ENCODE measurements at regions not wholly inside any gene's neighbourhood (a gene's known extent, or its start where the extent isn't known, plus 50 kb on each side); places are given as distances from the start of the nearest gene placed in this dataset.

- TF ChIP-seq, protein P1, sequence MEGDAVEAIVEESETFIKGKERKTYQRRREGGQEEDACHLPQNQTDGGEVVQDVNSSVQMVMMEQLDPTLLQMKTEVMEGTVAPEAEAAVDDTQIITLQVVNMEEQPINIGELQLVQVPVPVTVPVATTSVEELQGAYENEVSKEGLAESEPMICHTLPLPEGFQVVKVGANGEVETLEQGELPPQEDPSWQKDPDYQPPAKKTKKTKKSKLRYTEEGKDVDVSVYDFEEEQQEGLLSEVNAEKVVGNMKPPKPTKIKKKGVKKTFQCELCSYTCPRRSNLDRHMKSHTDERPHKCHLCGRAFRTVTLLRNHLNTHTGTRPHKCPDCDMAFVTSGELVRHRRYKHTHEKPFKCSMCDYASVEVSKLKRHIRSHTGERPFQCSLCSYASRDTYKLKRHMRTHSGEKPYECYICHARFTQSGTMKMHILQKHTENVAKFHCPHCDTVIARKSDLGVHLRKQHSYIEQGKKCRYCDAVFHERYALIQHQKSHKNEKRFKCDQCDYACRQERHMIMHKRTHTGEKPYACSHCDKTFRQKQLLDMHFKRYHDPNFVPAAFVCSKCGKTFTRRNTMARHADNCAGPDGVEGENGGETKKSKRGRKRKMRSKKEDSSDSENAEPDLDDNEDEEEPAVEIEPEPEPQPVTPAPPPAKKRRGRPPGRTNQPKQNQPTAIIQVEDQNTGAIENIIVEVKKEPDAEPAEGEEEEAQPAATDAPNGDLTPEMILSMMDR (IDR thresholded peaks at IDR 0.05; ENCODE audit: unreplicated experiment), result no peak
- DNase-seq, result peak; percentile 7
- no TSS peak for BruUV-seq (replicated peaks)
- Mint-ChIP-seq H3K9me3 (ENCODE audit: low read depth, unreplicated experiment) (no peaks in the 10 kb centered on the region), H3K36me3 (ENCODE audit: insufficient read depth, unreplicated experiment) (no peaks in the 10 kb centered on the region), H3K4me3 (ENCODE audit: low read depth, unreplicated experiment) (no peak overlapping the region), H3K4me1 (ENCODE audit: low read depth, unreplicated experiment) (peaks cover 9% of the 10 kb centered on the region), H3K27ac (ENCODE audit: unreplicated experiment) (peak overlapping the region; percentile 36), H3K27me3 (ENCODE audit: unreplicated experiment) (no peaks in the 10 kb centered on the region)
- CTCF ChIA-PET, result no interaction called here
- intact Hi-C loops (cut with micrococcal nuclease; ENCODE audit: unreplicated experiment), result no loop called here
Observed at GRCh38 chr18:73752546-73752945, 395.1 kb downstream of the FBXO15 start.

DNA sequence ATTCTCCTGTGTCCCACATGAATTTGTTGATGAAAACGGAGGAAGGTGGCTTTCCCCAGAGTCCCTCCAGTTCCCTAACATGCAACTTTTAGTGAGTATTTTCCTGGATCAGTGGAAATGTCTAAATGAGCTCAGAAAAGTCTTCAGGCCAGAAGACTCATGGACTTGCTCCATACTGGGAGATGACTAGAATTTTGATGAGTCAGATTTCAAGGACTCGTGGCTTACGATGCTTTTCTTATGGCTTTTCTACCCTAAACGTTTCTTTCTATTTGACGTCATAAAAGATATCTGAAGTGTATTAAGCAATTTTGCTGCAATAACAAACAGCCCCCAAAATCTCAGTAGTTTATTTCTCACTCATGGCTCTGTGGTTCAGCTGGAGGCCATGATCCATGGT lies 397.6 kb downstream of the FBXO15 start:
- TF ChIP-seq, protein P1 (IDR thresholded peaks at IDR 0.05; ENCODE audit: unreplicated experiment), result no peak
- intact Hi-C loops (cut with micrococcal nuclease; ENCODE audit: unreplicated experiment), result no loop called here
- no peak for DNase-seq
- Mint-ChIP-seq H3K27ac (ENCODE audit: unreplicated experiment) (no peak overlapping the region), H3K4me3 (ENCODE audit: low read depth, unreplicated experiment) (no peak overlapping the region), H3K36me3 (ENCODE audit: insufficient read depth, unreplicated experiment) (no peaks in the 10 kb centered on the region), H3K27me3 (ENCODE audit: unreplicated experiment) (no peaks in the 10 kb centered on the region), H3K9me3 (ENCODE audit: low read depth, unreplicated experiment) (no peaks in the 10 kb centered on the region), H3K4me1 (ENCODE audit: low read depth, unreplicated experiment) (peaks cover 9% of the 10 kb centered on the region)
- CTCF ChIA-PET, result no interaction called here
- no TSS peak for BruUV-seq (replicated peaks)

DNA sequence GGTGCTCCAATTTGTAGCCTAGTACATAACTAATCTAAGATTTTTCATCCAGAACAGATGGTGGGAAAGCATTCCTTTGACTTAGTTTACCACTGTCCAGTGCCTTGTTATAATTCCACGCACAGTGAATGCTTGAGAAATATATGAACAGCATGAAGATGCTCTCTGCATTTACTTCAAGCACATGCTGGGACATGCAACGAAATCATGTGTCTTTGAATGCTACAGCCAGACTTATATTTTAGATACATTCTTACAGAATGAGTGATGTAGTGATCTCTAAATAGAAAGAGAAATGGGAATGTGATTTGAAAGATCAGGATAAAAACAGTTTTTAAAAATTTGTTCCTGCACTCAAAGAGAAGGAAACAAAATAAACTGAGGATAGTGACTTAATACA lies 398.3 kb downstream of the FBXO15 start:
- H3K36me3 Mint-ChIP-seq (ENCODE audit: insufficient read depth, unreplicated experiment), result no peaks in the 10 kb centered on the region
- TF ChIP-seq, protein P1 (IDR thresholded peaks at IDR 0.05; ENCODE audit: unreplicated experiment), result no peak
- no peak overlapping the region for H3K4me3 Mint-ChIP-seq (ENCODE audit: low read depth, unreplicated experiment)
- intact Hi-C loops (cut with micrococcal nuclease; ENCODE audit: unreplicated experiment), result no loop called here
- no peak overlapping the region for H3K27ac Mint-ChIP-seq (ENCODE audit: unreplicated experiment)
- no peak for DNase-seq
- H3K4me1 Mint-ChIP-seq (ENCODE audit: low read depth, unreplicated experiment), result peaks cover 9% of the 10 kb centered on the region
- no TSS peak for BruUV-seq (replicated peaks)
- H3K9me3 Mint-ChIP-seq (ENCODE audit: low read depth, unreplicated experiment), result no peaks in the 10 kb centered on the region
- CTCF ChIA-PET, result no interaction called here
- H3K27me3 Mint-ChIP-seq (ENCODE audit: unreplicated experiment), result no peaks in the 10 kb centered on the region

GRCh38 chr18:73748731-73749130 lies 398.9 kb downstream of the FBXO15 start:
- no peaks in the 10 kb centered on the region for H3K36me3 Mint-ChIP-seq (ENCODE audit: insufficient read depth, unreplicated experiment)
- no peak for DNase-seq
- no peaks in the 10 kb centered on the region for H3K9me3 Mint-ChIP-seq (ENCODE audit: low read depth, unreplicated experiment)
- H3K4me1 Mint-ChIP-seq (ENCODE audit: low read depth, unreplicated experiment), result peaks cover 9% of the 10 kb centered on the region
- H3K27me3 Mint-ChIP-seq (ENCODE audit: unreplicated experiment), result no peaks in the 10 kb centered on the region
- CTCF ChIA-PET, result no interaction called here
- no peak overlapping the region for H3K27ac Mint-ChIP-seq (ENCODE audit: unreplicated experiment)
- H3K4me3 Mint-ChIP-seq (ENCODE audit: low read depth, unreplicated experiment), result no peak overlapping the region
- intact Hi-C loops (cut with micrococcal nuclease; ENCODE audit: unreplicated experiment), result no loop called here
- no TSS peak for BruUV-seq (replicated peaks)
- TF ChIP-seq, protein P1 (IDR thresholded peaks at IDR 0.05; ENCODE audit: unreplicated experiment), result no peak

GRCh38 chr18:73746101-73746500 lies 401.5 kb downstream of the FBXO15 start:
- TF ChIP-seq, protein P1 (IDR thresholded peaks at IDR 0.05; ENCODE audit: unreplicated experiment), result no peak
- intact Hi-C loops (cut with micrococcal nuclease; ENCODE audit: unreplicated experiment), result no loop called here
- DNase-seq, result no peak
- H3K4me3 Mint-ChIP-seq (ENCODE audit: low read depth, unreplicated experiment), result no peak overlapping the region
- no peaks in the 10 kb centered on the region for H3K4me1 Mint-ChIP-seq (ENCODE audit: low read depth, unreplicated experiment)
- CTCF ChIA-PET, result no interaction called here
- no peaks in the 10 kb centered on the region for H3K9me3 Mint-ChIP-seq (ENCODE audit: low read depth, unreplicated experiment)
- no peaks in the 10 kb centered on the region for H3K36me3 Mint-ChIP-seq (ENCODE audit: insufficient read depth, unreplicated experiment)
- H3K27me3 Mint-ChIP-seq (ENCODE audit: unreplicated experiment), result no peaks in the 10 kb centered on the region
- H3K27ac Mint-ChIP-seq (ENCODE audit: unreplicated experiment), result no peak overlapping the region
- BruUV-seq (replicated peaks), result no TSS peak

All from Calu3 (cell line).